Ishikawa (cell line): ENCODE measurements at regions not wholly inside any gene's neighbourhood (a gene's known extent, or its start where the extent isn't known, plus 50 kb on each side); places are given as distances from the start of the nearest gene placed in this dataset.

Experiments used
- EP300 ChIP-seq: IDR thresholded peaks from 2 replicates; pipeline ENCODE4 v1.6.1; 2012; ENCODE audit warnings: borderline replicate concordance
- TAF1 ChIP-seq: IDR thresholded peaks from 2 replicates; pipeline ENCODE4 v1.6.1; 2012; ENCODE audit warnings: low read depth, mild to moderate bottlenecking
- TEAD4 ChIP-seq: IDR thresholded peaks from 2 replicates; pipeline ENCODE4 v1.6.1; 2012
- YY1 ChIP-seq: IDR thresholded peaks from 2 replicates; pipeline ENCODE4 v1.6.1; 2012; ENCODE audit warnings: low read depth

- TF ChIP-seq TAF1 (no peak), TEAD4 (no peak), YY1 (no peak), EP300 (no peak)
Observed at GRCh38 chr5:174326372-174326771, 280.9 kb downstream of the NSG2 start.
